H1 (cell line): ENCODE measurements at regions not wholly inside any gene's neighbourhood (a gene's known extent, or its start where the extent isn't known, plus 50 kb on each side); places are given as distances from the start of the nearest gene placed in this dataset.

ENCODE experiments used
- CTCF ChIA-PET: fragments of 300-600 bp; sonication (Branson Sonifier 250); formaldehyde crosslinking; loops from one replicate; lab custom pipeline; 2021; ENCODE audit not compliant: partially characterized antibody; lab: Charles Lee
- POLR2A ChIA-PET: fragments of 300-600 bp; sonication (Branson Sonifier 250); formaldehyde crosslinking; loops from one replicate; lab custom pipeline; 2021; ENCODE audit warnings: inconsistent platforms; ENCODE audit not compliant: partially characterized antibody; lab: Charles Lee
- DNase-seq, 2 experiments: peaks; one replicate each; pipeline versions ENCODE4 v3.0.0 to v3.0.0-alpha.2; 2010 to 2022; ENCODE audit warnings: low spot score in 2 of 2, low read depth in 1 of 2, mixed read lengths in 1 of 2
- FAIRE-seq: peaks from 2 replicates; lab custom pipeline; 2011; peaks lifted over from hg19 to GRCh38; lab: Jason Lieb, UNC
- H2AFZ ChIP-seq: 2 replicates; pipeline ENCODE4 v1.8.1; 2012; ENCODE audit warnings: low read length, inconsistent platforms
- H2AK5ac ChIP-seq: 2 replicates; pipeline ENCODE4 v1.6.1; 2013; ENCODE audit warnings: low read depth, low read length
- H2BK120ac ChIP-seq: replicated peaks from 2 replicates; pipeline ENCODE3; 2013; ENCODE audit warnings: low read depth, low read length, inconsistent platforms
- H2BK12ac ChIP-seq: 2 replicates; pipeline ENCODE4 v1.6.1; 2013; ENCODE audit warnings: low read depth, low read length
- H2BK15ac ChIP-seq: 2 replicates; pipeline ENCODE4 v1.6.1; 2013; ENCODE audit warnings: low read length
- H2BK20ac ChIP-seq: 2 replicates; pipeline ENCODE4 v1.6.1; 2013; ENCODE audit warnings: low read length
- H2BK5ac ChIP-seq: 2 replicates; pipeline ENCODE4 v1.6.1; 2013; ENCODE audit warnings: low read depth, low read length
- H3K14ac ChIP-seq: 2 replicates; pipeline ENCODE4 v1.6.1; 2013; ENCODE audit warnings: inconsistent platforms; ENCODE audit not compliant: insufficient read length
- H3K18ac ChIP-seq: 2 replicates; pipeline ENCODE4 v1.6.1; 2013; ENCODE audit warnings: low read length; ENCODE audit errors: extremely low read depth
- H3K23ac ChIP-seq: 2 replicates; pipeline ENCODE4 v1.6.1; 2013; ENCODE audit warnings: inconsistent platforms; ENCODE audit not compliant: insufficient read length
- H3K23me2 ChIP-seq: 2 replicates; pipeline ENCODE4 v1.6.1; 2013; ENCODE audit warnings: low read depth, low read length
- H3K27ac ChIP-seq: 2 replicates; pipeline ENCODE4 v1.6.1; 2011; ENCODE audit warnings: low read depth, low read length, inconsistent platforms
- H3K27me3 ChIP-seq, 4 experiments: replicated peaks in 1 of 4; 1 replicate in 1 of 4; 2 replicates in 3 of 4; pipeline versions ENCODE4 v1.6.1 to v1.8.1; 2011 to 2013; ENCODE audit warnings: low read length in 3 of 4, mild to moderate bottlenecking in 3 of 4, inconsistent platforms in 2 of 4, mixed read lengths in 2 of 4, moderate library complexity in 1 of 4; ENCODE audit not compliant: control insufficient read depth in 3 of 4, insufficient read depth in 3 of 4; ENCODE audit errors: extremely low read depth in 1 of 4
- H3K36me3 ChIP-seq, 4 experiments: 2 replicates each; pipeline versions ENCODE4 v1.6.1 to v1.8.1; 2011 to 2013; ENCODE audit warnings: mild to moderate bottlenecking in 4 of 4, low read length in 3 of 4, moderate library complexity in 2 of 4, control low read depth in 1 of 4, inconsistent platforms in 1 of 4; ENCODE audit not compliant: insufficient read depth in 4 of 4, control insufficient read depth in 2 of 4
- H3K4ac ChIP-seq: replicated peaks from 2 replicates; pipeline ENCODE3; 2013; ENCODE audit warnings: low read length, low read depth, mixed read lengths, inconsistent platforms; ENCODE audit not compliant: insufficient read length
- H3K4me1 ChIP-seq, 4 experiments: replicated peaks in 1 of 4; 1 replicate in 1 of 4; 2 replicates in 3 of 4; pipeline versions ENCODE4 v1.6.1 to v1.8.1; 2011 to 2013; ENCODE audit warnings: low read length in 3 of 4, inconsistent platforms in 2 of 4, mixed read lengths in 1 of 4; ENCODE audit not compliant: insufficient read depth in 4 of 4, control insufficient read depth in 3 of 4
- H3K4me2 ChIP-seq, 2 experiments: 2 replicates each; pipeline versions ENCODE4 v1.6.1 to v1.8.1; 2011 to 2013; ENCODE audit warnings: low read depth in 2 of 2, low read length in 2 of 2, control low read depth in 1 of 2, inconsistent platforms in 1 of 2, mild to moderate bottlenecking in 1 of 2; ENCODE audit not compliant: insufficient read depth in 1 of 2
- H3K4me3 ChIP-seq, 4 experiments: fragments of 200-600, 300-600 bp in 1 of 4; sonication (generic), shearing (Covaris generic), sonication (Bioruptor Twin) in 1 of 4; 2 replicates each; pipeline versions ENCODE4 v1.5.1 to v1.8.1; 2011 to 2016; ENCODE audit warnings: low read length in 4 of 4, low read depth in 3 of 4, control low read depth in 2 of 4, inconsistent platforms in 2 of 4, mild to moderate bottlenecking in 2 of 4, mixed read lengths in 1 of 4, moderate library complexity in 1 of 4; ENCODE audit not compliant: insufficient read depth in 2 of 4; ENCODE audit errors: extremely low read depth in 1 of 4
- H3K56ac ChIP-seq: replicated peaks from 2 replicates; pipeline ENCODE3; 2013; ENCODE audit warnings: low read depth, mild to moderate bottlenecking, mixed read lengths, low read length, inconsistent platforms; ENCODE audit not compliant: insufficient read length
- H3K79me1 ChIP-seq: 2 replicates; pipeline ENCODE4 v1.6.1; 2013; ENCODE audit warnings: low read depth, low read length, control low read depth
- H3K79me2 ChIP-seq, 2 experiments: 2 replicates each; pipeline versions ENCODE4 v1.6.1 to v1.8.1; 2012 to 2013; ENCODE audit warnings: low read length in 2 of 2, mild to moderate bottlenecking in 2 of 2, inconsistent platforms in 1 of 2; ENCODE audit not compliant: insufficient read depth in 2 of 2, control insufficient read depth in 1 of 2
- H3K9ac ChIP-seq, 4 experiments: replicated peaks in 1 of 4; 1 replicate in 1 of 4; 2 replicates in 3 of 4; pipeline versions ENCODE4 v1.6.1 to v1.8.1; 2011 to 2013; ENCODE audit warnings: low read depth in 3 of 4, low read length in 3 of 4, control low read depth in 2 of 4, mild to moderate bottlenecking in 2 of 4, moderate library complexity in 2 of 4, inconsistent platforms in 1 of 4; ENCODE audit errors: extremely low read depth in 1 of 4
- H3K9me3 ChIP-seq, 2 experiments: 2 replicates each; pipeline versions ENCODE4 v1.6.1 to v1.8.1; 2012 to 2013; ENCODE audit warnings: mild to moderate bottlenecking in 2 of 2, moderate library complexity in 2 of 2, control low read depth in 1 of 2, inconsistent platforms in 1 of 2, low read depth in 1 of 2, low read length in 1 of 2, mixed read lengths in 1 of 2; ENCODE audit not compliant: insufficient read depth in 2 of 2
- H4K20me1 ChIP-seq, 2 experiments: replicated peaks in 1 of 2; 2 replicates each; pipeline versions ENCODE3 to v1.8.1; 2011 to 2013; ENCODE audit warnings: inconsistent platforms in 2 of 2, low read length in 2 of 2, mild to moderate bottlenecking in 1 of 2; ENCODE audit not compliant: insufficient read depth in 2 of 2, control insufficient read depth in 1 of 2
- H4K5ac ChIP-seq: 2 replicates; pipeline ENCODE4 v1.6.1; 2013; ENCODE audit warnings: low read length, low read depth, mixed read lengths, inconsistent platforms; ENCODE audit not compliant: insufficient read length
- H4K8ac ChIP-seq: 2 replicates; pipeline ENCODE4 v1.8.0; 2013; ENCODE audit warnings: mild to moderate bottlenecking, moderate library complexity, low read length, inconsistent platforms; ENCODE audit not compliant: insufficient read depth; ENCODE audit errors: extremely low read depth
- H4K91ac ChIP-seq: replicated peaks from 2 replicates; pipeline ENCODE3; 2013; ENCODE audit warnings: low read length, mixed read lengths, inconsistent platforms; ENCODE audit not compliant: insufficient read length
- ASH2L ChIP-seq: fragments of 200-600, 300-600 bp; sonication (generic); IDR thresholded peaks from one replicate; pipeline ENCODE4 v1.7.1; 2017; ENCODE audit warnings: low read length
- BACH1 ChIP-seq: IDR thresholded peaks from 2 replicates; pipeline ENCODE4 v1.6.1; 2012; ENCODE audit warnings: low read length, improper control_type of control experiment
- CTBP2 ChIP-seq: IDR thresholded peaks from 2 replicates; pipeline ENCODE4 v1.7.0; 2011; ENCODE audit warnings: borderline replicate concordance, mild to moderate bottlenecking, moderate library complexity, mixed read lengths, low read length; ENCODE audit not compliant: insufficient read depth, insufficient read length
- JUND ChIP-seq: IDR thresholded peaks from 2 replicates; pipeline ENCODE4 v1.6.1; 2011; ENCODE audit warnings: mild to moderate bottlenecking, improper control_type of control experiment, low read length
- KDM1A ChIP-seq: fragments of 200-600, 300-600 bp; sonication (generic); IDR thresholded peaks from 2 replicates; pipeline ENCODE4 v1.7.1; 2016; ENCODE audit warnings: mild to moderate bottlenecking, low read length, borderline replicate concordance
- PHF8 ChIP-seq: fragments of 200-600 bp; sonication (generic); conservative IDR thresholded peaks from 2 replicates; pipeline ENCODE4 v1.7.1; 2012; ENCODE audit warnings: low read depth, mild to moderate bottlenecking, inconsistent platforms, low read length, moderate library complexity
- SAP30 ChIP-seq: fragments of 300-600 bp; sonication (generic); IDR thresholded peaks from 2 replicates; pipeline ENCODE4 v1.7.1; 2012; ENCODE audit warnings: low read length, moderate library complexity, mild to moderate bottlenecking, inconsistent platforms; ENCODE audit not compliant: insufficient read depth, insufficient replicate concordance
- SIN3A ChIP-seq, 2 experiments: IDR thresholded peaks in 1 of 2; conservative IDR thresholded peaks in 1 of 2; 2 replicates each; pipeline ENCODE4 v1.6.1; 2011 to 2012; ENCODE audit warnings: low read length in 2 of 2, improper control_type of control experiment in 1 of 2, low read depth in 1 of 2, mild to moderate bottlenecking in 1 of 2
- TAF1 ChIP-seq: IDR thresholded peaks from 2 replicates; pipeline ENCODE4 v1.6.1; 2011; ENCODE audit warnings: mild to moderate bottlenecking, low read depth, low read length
- TBP ChIP-seq: IDR thresholded peaks from 2 replicates; pipeline ENCODE4 v1.6.1; 2011; ENCODE audit warnings: low read depth, low read length, improper control_type of control experiment
- USF2 ChIP-seq: IDR thresholded peaks from 2 replicates; pipeline ENCODE4 v1.6.1; 2011; ENCODE audit warnings: low read length, improper control_type of control experiment
- WGBS, 2 experiments: shearing (Covaris generic) in 1 of 2; methylation state at CpG; one replicate each; pipeline versions ENCODE4 v1.1.6 to v1.1.7; 2013 to 2015; ENCODE audit warnings: low lambda C conversion rate in 2 of 2, mixed read lengths in 2 of 2, inconsistent platforms in 1 of 2, low coverage in 1 of 2, missing lambda C conversion rate in 1 of 2; ENCODE audit not compliant: insufficient replicate concordance in 2 of 2, insufficient coverage in 1 of 2, insufficient read length in 1 of 2; ENCODE audit errors: extremely low coverage in 1 of 2, missing lambda C conversion rate in 1 of 2; 5-methylcytosine and 5-hydroxymethylcytosine counted together
- TF ChIP-seq, protein P1 (sequence below): IDR thresholded peaks from 2 replicates; pipeline ENCODE4 v1.6.1; 2012; ENCODE audit warnings: inconsistent platforms

DNA sequence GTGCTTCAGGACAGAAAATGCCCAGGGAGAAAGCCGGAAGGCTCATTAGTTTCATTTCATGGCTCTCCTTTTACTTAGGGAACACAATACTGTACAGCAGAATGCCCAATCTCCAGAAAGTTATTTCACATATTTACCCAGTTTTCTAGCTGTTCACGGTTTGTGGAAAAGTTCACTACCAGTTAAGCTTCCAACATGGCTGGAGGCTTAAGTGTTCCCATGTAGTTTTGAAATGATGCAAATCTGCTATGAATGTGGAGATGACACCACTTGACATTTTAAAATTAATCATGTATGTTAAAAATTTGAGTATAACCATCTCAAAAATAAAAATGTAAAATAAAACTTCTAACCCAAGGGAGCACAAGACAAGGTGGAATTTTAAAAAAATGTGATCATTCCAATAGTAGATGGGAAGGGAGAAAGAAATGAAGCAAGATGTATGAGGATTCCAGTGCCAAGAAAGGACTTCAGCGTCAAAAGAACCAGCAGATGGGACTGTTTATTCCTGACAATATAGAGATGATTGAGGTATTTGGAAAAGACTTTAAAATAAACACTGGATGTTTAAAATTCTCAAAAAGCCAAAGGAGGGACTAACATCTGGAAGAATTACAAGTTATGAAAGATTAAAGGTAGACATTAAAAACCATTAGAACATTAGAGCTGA, 60.9 kb upstream of the OSR1 start:
- no peaks in the 10 kb centered on the region for H3K9me3 ChIP-seq
- H3K4me3 ChIP-seq = no peak overlapping the region
- H3K9ac ChIP-seq = no peak overlapping the region
- H3K56ac ChIP-seq = no peak overlapping the region
- no peak overlapping the region for H3K4ac ChIP-seq
- no peak overlapping the region for H2AK5ac ChIP-seq
- H4K8ac ChIP-seq = no peak overlapping the region
- no peak overlapping the region for H3K4me2 ChIP-seq
- H3K36me3 ChIP-seq = no peaks in the 10 kb centered on the region
- no peak overlapping the region for H3K23ac ChIP-seq
- no peak overlapping the region for H2AFZ ChIP-seq
- POLR2A ChIA-PET = no interaction called here
- H3K4me1 ChIP-seq = no peaks in the 10 kb centered on the region
- H3K27ac ChIP-seq = no peak overlapping the region
- H3K79me1 ChIP-seq = no peaks in the 10 kb centered on the region
- FAIRE-seq (no peak), DNase-seq (no peak)
- no peak overlapping the region for H2BK15ac ChIP-seq
- WGBS, 2 experiments = 67% methylated on average over 3 of the region's 3 CpGs; no CpG with 5 or more reads in 1 of the 2 experiments
- no peak overlapping the region for H2BK20ac ChIP-seq
- CTCF ChIA-PET = interaction anchor here (1.4 kb wide), 1 partner anchor 444 kb away, joined by 3 read pairs; no protein-coding TSS in a partner anchor
- H2BK120ac ChIP-seq = no peak overlapping the region
- no peak overlapping the region for H3K18ac ChIP-seq
- H3K23me2 ChIP-seq = no peaks in the 10 kb centered on the region
- H4K20me1 ChIP-seq = no peaks in the 10 kb centered on the region
- H4K5ac ChIP-seq = no peak overlapping the region
- no peak overlapping the region for H2BK5ac ChIP-seq
- no peak overlapping the region for H2BK12ac ChIP-seq
- H4K91ac ChIP-seq = no peak overlapping the region
- no peaks in the 10 kb centered on the region for H3K79me2 ChIP-seq
- H3K14ac ChIP-seq = no peak overlapping the region
- H3K27me3 ChIP-seq = peaks cover 0 to 1% (median 0%) of the 10 kb centered on the region in 4 experiments; a peak in 1 of 7 replicates
- TF ChIP-seq, protein P1, sequence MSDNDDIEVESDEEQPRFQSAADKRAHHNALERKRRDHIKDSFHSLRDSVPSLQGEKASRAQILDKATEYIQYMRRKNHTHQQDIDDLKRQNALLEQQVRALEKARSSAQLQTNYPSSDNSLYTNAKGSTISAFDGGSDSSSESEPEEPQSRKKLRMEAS = no peak
- TF ChIP-seq PHF8 (no peak), TBP (no peak), SIN3A (conservative IDR thresholded peaks at IDR 0.05 in 1 of 2, IDR thresholded peaks at IDR 0.05 in 1 of 2; ENCODE audit: low read depth in 1 of 2, low read length in 2 of 2) (no peak), SAP30 (no peak), JUND (no peak), BACH1 (no peak), CTBP2 (no peak), TAF1 (no peak), KDM1A (no peak), USF2 (no peak), ASH2L (no peak)
